Large intestine (tissue), 3 donors: ENCODE measurements at regions not wholly inside any gene's neighbourhood (a gene's known extent, or its start where the extent isn't known, plus 50 kb on each side); places are given as distances from the start of the nearest gene placed in this dataset.
"Not testable (repeated sequence)": the region's sequence is repeated elsewhere in the genome, so short reads cannot be mapped to it uniquely, and the experiment has no call there.

Experiments
- DNase-seq, 2 donors: peaks; one replicate each; pipeline versions ENCODE4 v3.0.0 to v3.0.0-alpha.2; 2013
- H3K27ac ChIP-seq: one replicate; pipeline ENCODE4 v1.5.1; 2013; ENCODE audit warnings: low read length
- H3K27me3 ChIP-seq: 2 replicates; pipeline ENCODE4 v1.6.1; 2013; ENCODE audit warnings: low read length; ENCODE audit not compliant: control insufficient read depth, insufficient read depth
- H3K36me3 ChIP-seq: 2 replicates; pipeline ENCODE4 v1.6.1; 2013; ENCODE audit warnings: low read length; ENCODE audit not compliant: control insufficient read depth, insufficient read depth
- H3K4me1 ChIP-seq: one replicate; pipeline ENCODE4 v1.6.1; 2013; ENCODE audit warnings: low read length; ENCODE audit not compliant: control insufficient read depth, insufficient read depth
- H3K4me3 ChIP-seq: one replicate; pipeline ENCODE4 v1.5.1; 2013; ENCODE audit warnings: low read length
- H3K9me3 ChIP-seq: one replicate; pipeline ENCODE4 v1.6.1; 2013; ENCODE audit warnings: mild to moderate bottlenecking, low read depth, low read length, moderate library complexity; ENCODE audit not compliant: control insufficient read depth
- WGBS: methylation state at CpG from one replicate; pipeline ENCODE4 v1.1.5; 2013; ENCODE audit warnings: low lambda C conversion rate; ENCODE audit not compliant: insufficient coverage; 5-methylcytosine and 5-hydroxymethylcytosine counted together

DNA sequence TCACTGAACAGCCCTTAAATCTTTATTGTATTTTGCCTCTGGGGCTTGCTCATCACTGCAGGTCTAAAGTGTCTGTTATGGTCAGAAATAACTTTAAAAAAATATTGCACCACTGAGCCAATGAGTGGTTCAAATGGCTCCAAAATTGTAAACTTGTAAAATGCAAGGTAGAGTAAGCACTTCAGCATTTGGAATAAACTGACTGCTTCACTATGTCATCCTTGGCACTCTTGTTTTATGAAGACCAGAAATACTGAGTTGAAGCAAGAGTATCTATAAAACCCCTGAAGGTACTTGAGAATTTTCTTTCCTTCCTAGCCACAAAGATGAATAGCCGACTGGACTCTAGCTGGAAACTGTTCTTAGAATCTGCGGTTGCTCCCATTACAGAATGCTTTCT lies 390.3 kb upstream of the DPH6 start:
- no CpG with 5 or more reads among the region's 2 CpGs for WGBS
- DNase-seq: no peak

GRCh38 chr15:35937380-35937779 lies 391.4 kb upstream of the DPH6 start:
- Histone ChIP-seq H3K27me3 (no peaks in the 10 kb centered on the region), H3K4me1 (no peaks in the 10 kb centered on the region), H3K4me3 (no peak overlapping the region), H3K9me3 (no peaks in the 10 kb centered on the region), H3K36me3 (no peaks in the 10 kb centered on the region), H3K27ac (no peak overlapping the region)
- WGBS: no CpG with 5 or more reads among the region's 1 CpG
- DNase-seq: no peak

More for the DNA sequence above, 390.3 kb upstream of the DPH6 start:
- Histone ChIP-seq H3K27me3 (no peaks in the 10 kb centered on the region), H3K4me3 (no peak overlapping the region), H3K9me3 (no peaks in the 10 kb centered on the region), H3K36me3 (no peaks in the 10 kb centered on the region), H3K4me1 (no peaks in the 10 kb centered on the region), H3K27ac (no peak overlapping the region)

- H3K27me3 ChIP-seq: no peaks in the 10 kb centered on the region
- WGBS: 89% methylated on average over 7 of the region's 8 CpGs
- no peak overlapping the region for H3K27ac ChIP-seq
- no peaks in the 10 kb centered on the region for H3K9me3 ChIP-seq
- H3K36me3 ChIP-seq: no peaks in the 10 kb centered on the region
- no peak overlapping the region for H3K4me3 ChIP-seq
- H3K4me1 ChIP-seq: no peaks in the 10 kb centered on the region
- no peak for DNase-seq
Observed at GRCh38 chr15:35944945-35945585, 399.1 kb upstream of the DPH6 start.

- no peaks in the 10 kb centered on the region for H3K36me3 ChIP-seq
- H3K4me3 ChIP-seq: no peak overlapping the region
- DNase-seq: no peak
- H3K27me3 ChIP-seq: no peaks in the 10 kb centered on the region
- no peaks in the 10 kb centered on the region for H3K9me3 ChIP-seq
- WGBS: 100% methylated on average over 1 of the region's 3 CpGs
- H3K4me1 ChIP-seq: no peaks in the 10 kb centered on the region
- H3K27ac ChIP-seq: no peak overlapping the region
Observed at GRCh38 chr15:35953424-35953823, 407.5 kb upstream of the DPH6 start.

DNA sequence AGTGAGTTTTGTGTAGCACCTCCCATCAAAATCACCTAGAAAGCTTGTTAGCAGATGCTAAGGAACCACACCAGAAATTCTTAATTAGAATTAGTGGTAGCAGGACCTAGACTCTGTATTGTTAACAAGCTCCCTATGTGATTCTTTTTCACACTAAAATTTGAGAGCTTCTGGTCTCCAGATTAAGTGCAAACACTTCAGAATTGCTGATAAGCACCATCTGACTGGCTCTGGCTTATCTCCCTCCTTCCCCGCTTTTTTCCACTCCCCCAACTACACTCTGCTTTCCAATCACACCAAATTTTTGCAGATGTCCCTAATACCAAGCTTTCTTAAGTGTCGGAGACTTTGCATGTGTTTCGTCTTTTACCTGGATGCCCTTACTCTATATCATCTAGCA lies 410.1 kb upstream of the DPH6 start:
- Histone ChIP-seq H3K27me3 (no peaks in the 10 kb centered on the region), H3K9me3 (no peaks in the 10 kb centered on the region), H3K27ac (no peak overlapping the region), H3K36me3 (no peaks in the 10 kb centered on the region), H3K4me3 (no peak overlapping the region), H3K4me1 (no peaks in the 10 kb centered on the region)
- 64% methylated on average over 3 of the region's 3 CpGs for WGBS
- DNase-seq: no peak

- no peaks in the 10 kb centered on the region for H3K4me1 ChIP-seq
- H3K4me3 ChIP-seq: no peak overlapping the region
- no peaks in the 10 kb centered on the region for H3K27me3 ChIP-seq
- no peaks in the 10 kb centered on the region for H3K36me3 ChIP-seq
- WGBS: no CpG with 5 or more reads among the region's 2 CpGs
- H3K27ac ChIP-seq: no peak overlapping the region
- H3K9me3 ChIP-seq: no peaks in the 10 kb centered on the region
- DNase-seq: no peak
Observed at GRCh38 chr15:35958021-35958420, 412.1 kb upstream of the DPH6 start.

DNA sequence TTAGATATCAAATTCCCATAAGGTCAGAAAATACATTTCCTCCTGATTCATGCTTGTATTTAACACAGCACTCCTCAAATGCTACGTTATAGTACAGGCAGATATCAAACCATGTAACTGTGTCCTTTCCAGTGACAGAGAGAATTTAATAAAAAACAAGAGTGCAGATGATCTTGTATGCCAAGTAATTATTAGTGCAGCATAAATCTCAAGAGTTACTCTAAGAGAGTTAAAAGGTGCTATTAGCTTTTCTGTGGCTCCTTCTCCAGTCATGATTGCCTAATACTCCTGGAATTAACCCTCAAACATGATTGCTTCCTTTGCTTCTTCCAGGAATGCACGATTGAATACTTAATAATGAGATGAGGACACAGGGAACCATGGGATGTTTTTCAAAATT lies 413.0 kb upstream of the DPH6 start:
- Histone ChIP-seq H3K9me3 (no peaks in the 10 kb centered on the region), H3K27ac (no peak overlapping the region), H3K36me3 (no peaks in the 10 kb centered on the region), H3K4me3 (no peak overlapping the region), H3K4me1 (no peaks in the 10 kb centered on the region), H3K27me3 (no peaks in the 10 kb centered on the region)
- WGBS: 86% methylated on average over 1 of the region's 2 CpGs
- no peak for DNase-seq

- Histone ChIP-seq H3K27ac (no peak overlapping the region), H3K27me3 (no peaks in the 10 kb centered on the region), H3K4me1 (no peaks in the 10 kb centered on the region), H3K9me3 (no peaks in the 10 kb centered on the region), H3K36me3 (no peaks in the 10 kb centered on the region), H3K4me3 (no peak overlapping the region)
- DNase-seq: no peak
- 14% methylated on average over 1 of the region's 2 CpGs for WGBS
Observed at GRCh38 chr15:35963326-35963725, 417.4 kb upstream of the DPH6 start.

DNA sequence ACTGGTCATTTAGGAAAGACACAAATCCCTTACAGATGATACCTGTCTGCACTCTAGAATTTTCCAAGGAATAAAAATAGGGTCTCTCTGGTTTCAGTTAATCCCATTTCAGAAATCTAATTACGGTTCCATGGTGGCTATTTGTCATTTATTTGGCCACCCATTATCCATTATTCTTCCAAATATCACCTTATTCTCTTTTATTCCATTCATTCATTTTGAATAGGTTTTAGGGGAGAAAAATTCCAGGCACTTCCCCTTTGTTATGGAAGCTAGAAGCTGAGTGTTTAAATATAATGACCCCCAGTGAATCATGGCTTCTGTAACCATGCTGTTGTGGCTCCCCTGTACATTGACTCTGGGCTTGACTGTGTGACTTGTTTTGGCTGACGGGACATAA lies 420.8 kb upstream of the DPH6 start:
- no peak for DNase-seq
- 89% methylated on average over 1 of the region's 2 CpGs for WGBS
- no peaks in the 10 kb centered on the region for H3K36me3 ChIP-seq
- no peak overlapping the region for H3K4me3 ChIP-seq
- H3K9me3 ChIP-seq: no peaks in the 10 kb centered on the region
- no peaks in the 10 kb centered on the region for H3K27me3 ChIP-seq
- H3K4me1 ChIP-seq: no peaks in the 10 kb centered on the region
- no peak overlapping the region for H3K27ac ChIP-seq

- not testable (repeated sequence) for H3K9me3 ChIP-seq, H3K27ac ChIP-seq, H3K4me1 ChIP-seq, H3K27me3 ChIP-seq, DNase-seq, H3K36me3 ChIP-seq, H3K4me3 ChIP-seq
- 100% methylated on average over 5 of the region's 17 CpGs for WGBS
Observed at GRCh38 chr15:35967968-35968367, 422.0 kb upstream of the DPH6 start.

DNA sequence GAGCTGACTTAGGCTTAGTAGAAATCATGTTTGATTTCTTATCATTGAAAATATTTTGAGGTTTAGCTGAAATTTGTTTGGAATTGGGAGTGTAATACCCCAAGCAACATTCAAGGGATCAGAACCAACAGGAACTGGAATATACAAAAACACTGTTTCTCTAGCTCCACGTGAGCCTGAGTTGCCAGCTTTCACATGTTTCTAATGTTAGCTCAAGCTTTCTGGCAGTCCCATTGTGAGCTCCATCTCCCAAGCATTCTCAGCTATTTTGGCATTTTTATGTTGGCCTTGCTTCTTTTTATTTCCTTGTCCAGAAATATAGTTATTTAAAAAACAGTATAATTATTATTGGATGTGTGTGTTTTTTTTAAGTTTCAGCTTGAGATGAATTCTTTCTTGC lies 427.1 kb upstream of the DPH6 start:
- no peak for DNase-seq
- Histone ChIP-seq H3K27me3 (no peaks in the 10 kb centered on the region), H3K4me3 (no peak overlapping the region), H3K4me1 (no peaks in the 10 kb centered on the region), H3K9me3 (no peaks in the 10 kb centered on the region), H3K27ac (no peak overlapping the region), H3K36me3 (no peaks in the 10 kb centered on the region)
- 100% methylated on average over 1 of the region's 1 CpG for WGBS
